B cell (primary cell): ENCODE measurements at regions not wholly inside any gene's neighbourhood (a gene's known extent, or its start where the extent isn't known, plus 50 kb on each side); places are given as distances from the start of the nearest gene placed in this dataset.
"Not testable (repeated sequence)": the region's sequence is repeated elsewhere in the genome, so short reads cannot be mapped to it uniquely, and the experiment has no call there.

Source experiments
- ATAC-seq: fragments of 200-7000 bp; cut with Tn5 transposase; one replicate; pipeline ENCODE4 v1.10.0; 2021; ENCODE audit warnings: low read depth, mild to moderate bottlenecking, moderate number of reproducible peaks, moderate library complexity
- CTCF ChIA-PET: fragments of 350-600 bp; sonication (Branson Sonifier 250); formaldehyde crosslinking; loops from one replicate; lab custom pipeline; 2021; ENCODE audit warnings: antibody characterized with exemption, inconsistent platforms; lab: Charles Lee
- POLR2A ChIA-PET: fragments of 350-600 bp; sonication (Branson Sonifier 250); formaldehyde crosslinking; loops from one replicate; lab custom pipeline; 2021; ENCODE audit warnings: antibody characterized with exemption; lab: Charles Lee
- DNase-seq: peaks from one replicate; pipeline ENCODE4 v3.0.0; 2013
- H2AFZ ChIP-seq: 2 replicates; pipeline ENCODE4 v1.6.1; 2012; ENCODE audit warnings: mild to moderate bottlenecking, low read depth, low read length; ENCODE audit not compliant: insufficient read depth, poor library complexity, severe bottlenecking
- H3K27ac ChIP-seq, 2 donors: 1 replicate in 1 of 2; 2 replicates in 1 of 2; pipeline ENCODE4 v1.5.1; 2012 to 2013; ENCODE audit warnings: low read length in 2 of 2, mild to moderate bottlenecking in 2 of 2, moderate library complexity in 1 of 2
- H3K27me3 ChIP-seq, 4 experiments: fragments of 200-600 bp in 1 of 4; sonication (generic) in 1 of 4; replicated peaks in 1 of 4; 1 replicate in 2 of 4; 2 replicates in 2 of 4; pipeline versions ENCODE4 v1.6.1 to v1.7.0; 2013 to 2016; ENCODE audit warnings: low read length in 3 of 4, mild to moderate bottlenecking in 2 of 4, mixed read lengths in 1 of 4, moderate library complexity in 1 of 4; ENCODE audit not compliant: insufficient read depth in 4 of 4, control insufficient read depth in 3 of 4; ENCODE audit errors: control extremely low read depth in 1 of 4
- H3K36me3 ChIP-seq, 2 experiments: replicated peaks in 1 of 2; 1 replicate in 1 of 2; 2 replicates in 1 of 2; pipeline versions ENCODE4 v1.6.1 to v1.7.1; 2013; ENCODE audit warnings: low read length in 1 of 2; ENCODE audit not compliant: insufficient read depth in 2 of 2, control insufficient read depth in 1 of 2; ENCODE audit errors: control extremely low read depth in 1 of 2, extremely low read depth in 1 of 2
- H3K4me1 ChIP-seq, 2 donors: fragments of 200-600 bp in 1 of 2; sonication (generic) in 1 of 2; 1 replicate in 1 of 2; 2 replicates in 1 of 2; pipeline versions ENCODE4 v1.5.1 to v1.6.1; 2013 to 2017; ENCODE audit warnings: low read length in 2 of 2; ENCODE audit not compliant: control insufficient read depth in 2 of 2, insufficient read depth in 2 of 2
- H3K4me2 ChIP-seq: replicated peaks from 2 replicates; pipeline ENCODE3; 2012; ENCODE audit warnings: mild to moderate bottlenecking, low read depth, low read length; ENCODE audit not compliant: poor library complexity, severe bottlenecking
- H3K4me3 ChIP-seq, 5 experiments: fragments of 200-600 bp in 1 of 5; sonication (generic) in 1 of 5; 1 replicate in 3 of 5; 2 replicates in 2 of 5; pipeline versions ENCODE4 v1.5.1 to v1.7.0; 2011 to 2016; ENCODE audit warnings: low read length in 4 of 5, mild to moderate bottlenecking in 4 of 5, low read depth in 2 of 5, control low read depth in 1 of 5, moderate library complexity in 1 of 5; ENCODE audit not compliant: insufficient read depth in 1 of 5; ENCODE audit errors: control extremely low read depth in 1 of 5, extremely low read depth in 1 of 5
- H3K79me2 ChIP-seq: fragments of 200-600 bp; sonication (generic); one replicate; pipeline ENCODE4 v1.6.0; 2016; ENCODE audit warnings: low read length; ENCODE audit not compliant: control insufficient read depth, insufficient read depth
- H3K9ac ChIP-seq: fragments of 200-600 bp; sonication (generic); 2 replicates; pipeline ENCODE4 v1.6.1; 2017; ENCODE audit warnings: mild to moderate bottlenecking, low read length, moderate library complexity
- H3K9me3 ChIP-seq, 3 donors: one replicate each; pipeline versions ENCODE4 v1.6.1 to v1.7.1; 2013; ENCODE audit warnings: low read length in 2 of 3; ENCODE audit not compliant: control insufficient read depth in 2 of 3, insufficient read depth in 1 of 3; ENCODE audit errors: control extremely low read depth in 1 of 3
- H4K20me1 ChIP-seq: 2 replicates; pipeline ENCODE4 v1.6.0; 2012; ENCODE audit warnings: mild to moderate bottlenecking, low read length; ENCODE audit not compliant: insufficient read depth, control insufficient read depth, poor library complexity, severe bottlenecking
- H3K27ac Mint-ChIP-seq: one replicate; pipeline ENCODE4 v1.8.0; 2021; ENCODE audit warnings: mixed read lengths
- H3K27me3 Mint-ChIP-seq: one replicate; pipeline ENCODE4 v1.8.0; 2021; ENCODE audit warnings: mixed read lengths
- H3K4me1 Mint-ChIP-seq: one replicate; pipeline ENCODE4 v1.8.0; 2021; ENCODE audit warnings: mixed read lengths
- H3K4me3 Mint-ChIP-seq: one replicate; pipeline ENCODE4 v1.8.0; 2021; ENCODE audit warnings: mixed read lengths
- H3K9me3 Mint-ChIP-seq: one replicate; pipeline ENCODE4 v1.8.0; 2022; ENCODE audit warnings: mixed read lengths; ENCODE audit not compliant: insufficient read depth
- CTCF ChIP-seq: fragments of 200-600 bp; IDR thresholded peaks from one replicate; pipeline ENCODE4 v1.8.0; 2022; ENCODE audit warnings: antibody characterized with exemption, mild to moderate bottlenecking
- EZH2 ChIP-seq: IDR thresholded peaks from 2 replicates; pipeline ENCODE4 v1.6.1; 2012; ENCODE audit warnings: borderline replicate concordance, low read depth, mild to moderate bottlenecking, moderate library complexity, low read length; ENCODE audit not compliant: insufficient read depth, poor library complexity, severe bottlenecking
- WGBS: methylation state at CpG from one replicate; pipeline ENCODE4 v1.1.5; 2013; ENCODE audit warnings: missing lambda C conversion rate; ENCODE audit not compliant: insufficient coverage; 5-methylcytosine and 5-hydroxymethylcytosine counted together
- intact Hi-C: fragments of 100-400 bp; cut with micrococcal nuclease; formaldehyde crosslinking; loops from one replicate; pipeline ENCODE4 v1.10.0; 2022

GRCh38 chr7:84921154-84921553 is 265.7 kb downstream of the SEMA3D start:
- H3K27ac Mint-ChIP-seq, result no peak overlapping the region
- Histone ChIP-seq H3K4me1 (no peaks in the 10 kb centered on the region), H3K4me3 (no peak overlapping the region), H3K27me3 (no peaks in the 10 kb centered on the region), H3K4me2 (no peak overlapping the region), H3K9ac (no peak overlapping the region), H2AFZ (no peak overlapping the region), H3K79me2 (no peaks in the 10 kb centered on the region), H3K27ac (no peak overlapping the region), H3K36me3 (no peaks in the 10 kb centered on the region), H3K9me3 (peaks cover 0 to 5% (median 0%) of the 10 kb centered on the region in 3 donors), H4K20me1 (no peaks in the 10 kb centered on the region)
- no peaks in the 10 kb centered on the region for H3K27me3 Mint-ChIP-seq
- intact Hi-C loops, result no loop called here
- H3K4me1 Mint-ChIP-seq, result no peaks in the 10 kb centered on the region
- ATAC-seq, result no peak
- no CpG with 5 or more reads among the region's 2 CpGs for WGBS
- ChIA-PET POLR2A (no interaction called here), CTCF (no interaction called here)
- H3K9me3 Mint-ChIP-seq, result peaks cover 7% of the 10 kb centered on the region
- H3K4me3 Mint-ChIP-seq, result no peak overlapping the region
- no peak for TF ChIP-seq EZH2
- TF ChIP-seq CTCF, result no peak
- no peak for DNase-seq

- H3K79me2 ChIP-seq, H3K4me1 ChIP-seq, H3K27me3 Mint-ChIP-seq, H3K27ac Mint-ChIP-seq, CTCF ChIA-PET, intact Hi-C loops, H3K27me3 ChIP-seq, H3K9me3 Mint-ChIP-seq, H3K9ac ChIP-seq, H3K4me1 Mint-ChIP-seq, POLR2A ChIA-PET, H3K4me2 ChIP-seq, H3K4me3 Mint-ChIP-seq, H3K36me3 ChIP-seq, H4K20me1 ChIP-seq, ATAC-seq, H3K4me3 ChIP-seq, H3K27ac ChIP-seq, H3K9me3 ChIP-seq, H2AFZ ChIP-seq, DNase-seq: not testable (repeated sequence)
- WGBS, result 94% methylated on average over 3 of the region's 8 CpGs
These were observed 269.9 kb downstream of the SEMA3D start for GRCh38 chr7:84916973-84917372.
